ENCODE measurements at regions not wholly inside any gene's neighbourhood (a gene's known extent, or its start where the extent isn't known, plus 50 kb on each side); places are given as distances from the start of the nearest gene placed in this dataset.

DNA sequence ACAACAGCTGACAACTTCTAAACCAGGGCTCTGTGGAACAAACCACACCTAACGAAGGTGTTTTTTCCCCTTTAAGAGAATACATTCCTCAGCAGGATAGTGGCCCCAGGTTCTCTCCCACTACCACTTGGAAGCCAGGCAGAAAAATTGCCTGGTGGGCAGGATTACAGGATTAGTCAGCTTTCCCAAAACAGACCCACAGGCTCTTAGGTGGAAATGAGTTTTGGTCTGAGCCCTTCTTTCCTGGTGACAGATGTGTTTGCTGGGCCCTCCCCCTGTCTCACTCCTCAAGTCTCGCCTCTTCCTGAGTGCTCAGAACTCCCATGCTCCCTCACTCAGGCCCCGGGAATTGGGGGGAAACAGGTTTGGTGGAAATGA, 139.4 kb upstream of the HAAO start:
- Mint-ChIP-seq H3K4me1 (no peaks in the 10 kb centered on the region), H3K27ac (no peak overlapping the region), H3K9me3 (no peaks in the 10 kb centered on the region), H3K27me3 (no peaks in the 10 kb centered on the region), H3K36me3 (no peaks in the 10 kb centered on the region), H3K4me3 (no peak overlapping the region)
- Histone ChIP-seq H3K9me3 (no peaks in the 10 kb centered on the region), H3K27me3 (replicated peaks in 1 of 2; ENCODE audit: control insufficient read depth in 2 of 2, extremely low read depth in 1 of 2, insufficient read depth in 2 of 2, low read length in 1 of 2) (peaks cover 0 to 13% of the 10 kb centered on the region in 2 experiments), H3K27ac (ENCODE audit: low read length) (no peak overlapping the region), H3K4me3 (ENCODE audit: control insufficient read depth in 1 of 2, extremely low read depth in 1 of 2, low read length in 1 of 2) (no peak overlapping the region), H3K4me1 (ENCODE audit: control insufficient read depth in 1 of 2, extremely low read depth in 1 of 2, insufficient read depth in 2 of 2, low read length in 2 of 2) (no peaks in the 10 kb centered on the region), H3K36me3 (ENCODE audit: control insufficient read depth in 2 of 2, extremely low read depth in 1 of 2, insufficient read depth in 1 of 2, low read length in 1 of 2) (no peaks in the 10 kb centered on the region)
- no peak for DNase-seq
- ATAC-seq (replicated peaks in 1 of 4), result no peak
- ChIA-PET POLR2A (no interaction called here), CTCF (no interaction called here)
- WGBS (ENCODE audit: insufficient coverage), result no CpG with 5 or more reads among the region's 3 CpGs

DNA sequence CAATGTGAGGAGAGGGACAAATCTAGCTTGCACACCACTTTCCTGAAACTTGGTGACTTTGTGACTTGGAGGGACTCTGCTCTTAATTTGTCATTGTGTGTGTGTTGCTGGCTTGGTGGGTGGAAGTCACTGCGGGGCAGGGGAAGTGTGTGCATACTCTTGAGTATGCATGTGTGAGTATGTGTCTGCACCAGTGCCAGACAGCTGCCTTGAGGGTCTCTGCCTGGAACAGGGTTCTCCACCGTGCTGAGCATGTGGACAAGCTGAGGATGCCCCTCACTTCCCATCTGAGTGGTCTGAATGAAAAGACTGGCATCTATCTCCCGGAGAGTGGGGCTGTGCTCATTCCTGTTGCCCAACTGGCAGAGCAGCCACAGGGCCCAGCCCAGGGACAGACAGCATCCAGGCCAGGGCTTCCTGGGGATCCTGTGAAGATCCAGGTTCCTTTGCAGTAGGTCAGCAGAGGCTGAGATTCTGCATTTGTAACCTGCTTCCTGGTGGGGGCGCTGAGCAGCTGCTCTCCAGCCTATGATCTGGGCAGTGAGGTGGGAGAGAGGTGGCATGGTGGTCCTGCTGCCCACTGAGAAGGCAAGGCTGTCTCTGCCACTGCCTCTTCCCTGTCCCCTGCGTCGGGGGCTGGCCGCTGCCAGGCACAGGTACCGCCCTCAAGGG, 138.9 kb upstream of the HAAO start:
- H3K27me3 Mint-ChIP-seq, result no peaks in the 10 kb centered on the region
- H3K27ac Mint-ChIP-seq, result no peak overlapping the region
- Histone ChIP-seq H3K4me3 (ENCODE audit: control insufficient read depth in 1 of 2, extremely low read depth in 1 of 2, low read length in 1 of 2) (no peak overlapping the region), H3K4me1 (ENCODE audit: control insufficient read depth in 1 of 2, extremely low read depth in 1 of 2, insufficient read depth in 2 of 2, low read length in 2 of 2) (no peaks in the 10 kb centered on the region), H3K27me3 (replicated peaks in 1 of 2; ENCODE audit: control insufficient read depth in 2 of 2, extremely low read depth in 1 of 2, insufficient read depth in 2 of 2, low read length in 1 of 2) (peaks cover 0 to 8% of the 10 kb centered on the region in 2 experiments), H3K9me3 (no peaks in the 10 kb centered on the region), H3K36me3 (ENCODE audit: control insufficient read depth in 2 of 2, extremely low read depth in 1 of 2, insufficient read depth in 1 of 2, low read length in 1 of 2) (no peaks in the 10 kb centered on the region), H3K27ac (ENCODE audit: low read length) (no peak overlapping the region)
- ChIA-PET CTCF (no interaction called here), POLR2A (no interaction called here)
- no peaks in the 10 kb centered on the region for H3K36me3 Mint-ChIP-seq
- WGBS (ENCODE audit: insufficient coverage), result 69% methylated on average over 3 of the region's 8 CpGs
- DNase-seq, result no peak
- no peaks in the 10 kb centered on the region for H3K9me3 Mint-ChIP-seq
- no peaks in the 10 kb centered on the region for H3K4me1 Mint-ChIP-seq
- H3K4me3 Mint-ChIP-seq, result no peak overlapping the region
- no peak for ATAC-seq (replicated peaks in 1 of 4)

DNA sequence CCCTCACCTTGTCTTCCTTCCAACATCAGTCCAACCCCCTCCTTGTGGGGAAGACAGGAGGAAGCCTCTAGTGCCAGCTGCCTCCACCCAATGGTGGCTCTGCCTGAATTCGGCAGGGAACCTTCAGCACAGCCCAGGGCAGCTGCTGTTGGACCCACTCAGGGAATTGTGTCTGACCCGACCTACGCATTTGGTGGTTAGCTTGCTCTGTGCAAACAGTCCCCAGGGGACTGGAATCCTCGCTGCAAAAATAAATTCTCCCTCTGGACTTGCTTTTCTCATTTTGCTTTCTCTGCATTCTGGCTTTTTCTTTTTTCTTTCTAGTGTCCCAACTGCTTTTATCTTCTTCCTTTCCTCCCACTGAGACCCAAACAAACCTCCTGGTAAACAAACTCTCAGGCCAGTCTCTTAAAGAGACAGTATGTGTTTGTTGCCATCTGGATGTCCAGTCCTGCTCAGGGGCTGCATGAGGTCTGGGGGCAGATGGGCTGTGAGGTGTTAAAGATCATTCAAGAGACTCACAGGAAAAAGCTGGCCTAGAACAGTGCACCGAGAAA, 137.7 kb upstream of the HAAO start:
- H3K4me3 Mint-ChIP-seq, result no peak overlapping the region
- 64% methylated on average over 4 of the region's 5 CpGs for WGBS (ENCODE audit: insufficient coverage)
- POLR2A ChIA-PET, result no interaction called here
- ATAC-seq (replicated peaks in 1 of 4) (no peak), DNase-seq (no peak)
- no peaks in the 10 kb centered on the region for H3K4me1 Mint-ChIP-seq
- no peaks in the 10 kb centered on the region for H3K4me1 ChIP-seq (ENCODE audit: control insufficient read depth in 1 of 2, extremely low read depth in 1 of 2, insufficient read depth in 2 of 2, low read length in 2 of 2)
- H3K36me3 Mint-ChIP-seq, result no peaks in the 10 kb centered on the region
- H3K9me3 ChIP-seq, result no peaks in the 10 kb centered on the region
- H3K27ac Mint-ChIP-seq, result no peak overlapping the region
- H3K4me3 ChIP-seq (ENCODE audit: control insufficient read depth in 1 of 2, extremely low read depth in 1 of 2, low read length in 1 of 2), result no peak overlapping the region
- H3K27ac ChIP-seq (ENCODE audit: low read length), result no peak overlapping the region
- no peaks in the 10 kb centered on the region for H3K36me3 ChIP-seq (ENCODE audit: control insufficient read depth in 2 of 2, extremely low read depth in 1 of 2, insufficient read depth in 1 of 2, low read length in 1 of 2)
- no peaks in the 10 kb centered on the region for H3K27me3 Mint-ChIP-seq
- no peaks in the 10 kb centered on the region for H3K9me3 Mint-ChIP-seq
- CTCF ChIA-PET, result interaction anchor here in 1 of 2 donors (0.8 kb wide), 1 partner anchor 18 kb away, joined by 3 read pairs; no protein-coding TSS in a partner anchor
- peaks cover 0 to 9% of the 10 kb centered on the region in 2 experiments for H3K27me3 ChIP-seq (replicated peaks in 1 of 2; ENCODE audit: control insufficient read depth in 2 of 2, extremely low read depth in 1 of 2, insufficient read depth in 2 of 2, low read length in 1 of 2)

DNA sequence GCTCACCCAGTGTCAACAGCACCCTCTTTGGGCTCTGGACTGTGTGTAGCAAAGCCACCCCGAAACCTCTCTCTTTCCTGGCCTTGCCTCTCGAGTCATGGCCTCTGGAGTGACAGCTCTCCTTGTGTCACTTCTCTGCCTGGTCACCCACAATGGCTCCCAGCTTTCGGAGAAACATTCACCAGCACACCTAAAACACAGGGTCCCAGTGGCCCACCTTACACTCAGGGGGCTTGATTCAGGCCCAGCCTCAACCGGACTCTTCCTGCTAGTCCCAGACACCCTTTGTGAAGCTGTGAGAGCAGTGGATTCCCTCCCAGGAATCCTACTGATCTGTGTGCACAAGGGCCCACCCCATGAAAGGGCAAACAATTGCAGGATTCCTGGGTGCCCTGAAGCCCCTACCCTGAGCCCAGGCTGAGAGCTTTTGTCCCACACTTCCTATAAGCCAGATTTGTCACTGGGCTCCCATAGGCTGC, 137.2 kb upstream of the HAAO start:
- Histone ChIP-seq H3K4me3 (ENCODE audit: control insufficient read depth in 1 of 2, extremely low read depth in 1 of 2, low read length in 1 of 2) (no peak overlapping the region), H3K9me3 (no peaks in the 10 kb centered on the region), H3K4me1 (ENCODE audit: control insufficient read depth in 1 of 2, extremely low read depth in 1 of 2, insufficient read depth in 2 of 2, low read length in 2 of 2) (no peaks in the 10 kb centered on the region), H3K27me3 (replicated peaks in 1 of 2; ENCODE audit: control insufficient read depth in 2 of 2, extremely low read depth in 1 of 2, insufficient read depth in 2 of 2, low read length in 1 of 2) (peaks cover 0 to 9% of the 10 kb centered on the region in 2 experiments), H3K27ac (ENCODE audit: low read length) (no peak overlapping the region), H3K36me3 (ENCODE audit: control insufficient read depth in 2 of 2, extremely low read depth in 1 of 2, insufficient read depth in 1 of 2, low read length in 1 of 2) (no peaks in the 10 kb centered on the region)
- Mint-ChIP-seq H3K27me3 (no peaks in the 10 kb centered on the region), H3K27ac (no peak overlapping the region), H3K4me3 (no peak overlapping the region), H3K4me1 (no peaks in the 10 kb centered on the region), H3K9me3 (no peaks in the 10 kb centered on the region), H3K36me3 (no peaks in the 10 kb centered on the region)
- POLR2A ChIA-PET, result no interaction called here
- CTCF ChIA-PET, result interaction anchor here in 1 of 2 donors (0.8 kb wide), 1 partner anchor 18 kb away, joined by 3 read pairs; no protein-coding TSS in a partner anchor
- DNase-seq (no peak), ATAC-seq (replicated peaks in 1 of 4) (no peak)
- WGBS (ENCODE audit: insufficient coverage), result 88% methylated on average over 4 of the region's 4 CpGs

DNA sequence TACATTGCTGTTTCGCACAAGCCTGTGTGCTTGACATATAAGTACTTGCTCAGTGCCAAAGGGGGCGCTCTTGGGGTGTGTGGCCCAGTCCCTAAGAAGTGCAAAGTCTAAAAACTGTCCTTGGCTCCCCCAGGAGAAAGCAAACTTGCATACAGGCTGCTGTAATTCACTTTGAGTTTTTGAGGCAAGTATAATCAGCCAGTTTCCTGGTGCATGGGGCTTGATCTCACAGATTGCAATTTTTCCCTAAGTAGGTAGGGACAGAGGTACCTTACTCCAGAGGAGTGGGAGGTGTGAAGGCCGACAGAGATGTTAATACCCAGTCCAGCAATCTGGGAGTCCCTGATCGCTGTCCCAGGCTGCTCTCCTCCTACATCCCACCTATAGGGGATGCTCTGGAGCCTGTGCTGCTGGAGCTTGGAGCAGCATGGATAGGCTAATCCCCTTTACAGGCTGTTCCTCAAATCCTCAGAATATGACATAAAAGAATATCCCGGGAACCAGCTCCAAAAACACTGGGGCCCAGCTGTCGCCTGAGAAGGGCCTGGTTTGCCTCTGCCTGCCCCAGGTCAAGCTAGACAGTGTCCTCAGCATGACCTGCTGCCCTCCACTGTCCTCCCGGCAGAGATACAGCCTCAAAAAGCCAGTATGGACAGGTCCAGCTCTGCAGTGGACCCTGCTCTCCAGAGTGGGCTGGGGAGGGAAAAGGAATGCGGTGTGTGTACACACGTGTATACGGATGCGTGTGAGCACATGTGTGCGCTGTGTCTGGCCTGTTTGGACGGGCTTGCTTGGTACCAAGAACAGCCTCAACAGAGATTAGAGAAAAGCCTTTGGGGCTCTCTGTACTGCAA, 136.5 kb upstream of the HAAO start:
- ChIA-PET CTCF (no interaction called here), POLR2A (no interaction called here)
- no peak for DNase-seq
- no peaks in the 10 kb centered on the region for H3K9me3 Mint-ChIP-seq
- H3K27me3 Mint-ChIP-seq, result no peaks in the 10 kb centered on the region
- H3K4me1 Mint-ChIP-seq, result no peaks in the 10 kb centered on the region
- no peak for ATAC-seq (replicated peaks in 1 of 4)
- Histone ChIP-seq H3K4me3 (ENCODE audit: control insufficient read depth in 1 of 2, extremely low read depth in 1 of 2, low read length in 1 of 2) (no peak overlapping the region), H3K9me3 (no peaks in the 10 kb centered on the region), H3K4me1 (ENCODE audit: control insufficient read depth in 1 of 2, extremely low read depth in 1 of 2, insufficient read depth in 2 of 2, low read length in 2 of 2) (no peaks in the 10 kb centered on the region), H3K27me3 (replicated peaks in 1 of 2; ENCODE audit: control insufficient read depth in 2 of 2, extremely low read depth in 1 of 2, insufficient read depth in 2 of 2, low read length in 1 of 2) (peaks cover 0 to 9% of the 10 kb centered on the region in 2 experiments), H3K36me3 (ENCODE audit: control insufficient read depth in 2 of 2, extremely low read depth in 1 of 2, insufficient read depth in 1 of 2, low read length in 1 of 2) (no peaks in the 10 kb centered on the region), H3K27ac (ENCODE audit: low read length) (no peak overlapping the region)
- WGBS (ENCODE audit: insufficient coverage), result 89% methylated on average over 7 of the region's 13 CpGs
- no peak overlapping the region for H3K4me3 Mint-ChIP-seq
- H3K27ac Mint-ChIP-seq, result no peak overlapping the region
- H3K36me3 Mint-ChIP-seq, result no peaks in the 10 kb centered on the region

DNA sequence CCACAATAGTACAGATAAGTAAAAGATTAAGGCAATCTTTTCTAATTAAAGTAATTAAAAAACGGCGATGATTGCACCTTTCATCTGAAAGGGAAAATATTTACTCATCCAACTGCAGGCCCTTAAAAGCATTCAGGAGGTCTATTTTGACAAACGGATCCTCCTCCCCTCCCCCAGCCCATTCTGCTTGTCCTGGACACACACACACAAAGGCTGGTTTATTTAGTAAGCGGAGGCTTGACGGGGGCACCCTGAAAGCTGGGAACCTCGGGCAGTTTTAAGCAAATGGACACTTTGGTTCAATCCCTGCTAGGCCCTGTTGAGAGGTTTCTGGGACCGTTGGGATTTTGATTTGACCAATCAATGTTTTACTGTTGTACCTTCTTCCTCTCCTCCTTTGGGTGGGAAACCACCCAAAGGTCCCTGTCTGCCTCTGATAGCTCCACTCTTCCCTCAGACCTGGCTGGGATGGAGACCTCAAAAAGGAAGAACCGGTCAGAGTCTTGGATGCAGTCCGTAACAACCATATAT, 135.8 kb upstream of the HAAO start:
- no CpG with 5 or more reads among the region's 9 CpGs for WGBS (ENCODE audit: insufficient coverage)
- no peak overlapping the region for H3K27ac ChIP-seq (ENCODE audit: low read length)
- CTCF ChIA-PET, result no interaction called here
- no peak overlapping the region for H3K4me3 Mint-ChIP-seq
- H3K4me1 ChIP-seq (ENCODE audit: control insufficient read depth in 1 of 2, extremely low read depth in 1 of 2, insufficient read depth in 2 of 2, low read length in 2 of 2), result no peaks in the 10 kb centered on the region
- no peaks in the 10 kb centered on the region for H3K4me1 Mint-ChIP-seq
- H3K9me3 ChIP-seq, result no peaks in the 10 kb centered on the region
- H3K27ac Mint-ChIP-seq, result no peak overlapping the region
- no peaks in the 10 kb centered on the region for H3K9me3 Mint-ChIP-seq
- no peak overlapping the region for H3K4me3 ChIP-seq (ENCODE audit: control insufficient read depth in 1 of 2, extremely low read depth in 1 of 2, low read length in 1 of 2)
- H3K27me3 ChIP-seq (replicated peaks in 1 of 2; ENCODE audit: control insufficient read depth in 2 of 2, extremely low read depth in 1 of 2, insufficient read depth in 2 of 2, low read length in 1 of 2), result peaks cover 0 to 9% of the 10 kb centered on the region in 2 experiments
- DNase-seq (no peak), ATAC-seq (replicated peaks in 1 of 4) (no peak)
- H3K36me3 ChIP-seq (ENCODE audit: control insufficient read depth in 2 of 2, extremely low read depth in 1 of 2, insufficient read depth in 1 of 2, low read length in 1 of 2), result no peaks in the 10 kb centered on the region
- H3K27me3 Mint-ChIP-seq, result no peaks in the 10 kb centered on the region
- POLR2A ChIA-PET, result no interaction called here
- H3K36me3 Mint-ChIP-seq, result no peaks in the 10 kb centered on the region

Measured in T-cell (primary cell).